Fibroblast of skin of right quadriceps (primary cell): ENCODE measurements at regions not wholly inside any gene's neighbourhood (a gene's known extent, or its start where the extent isn't known, plus 50 kb on each side); places are given as distances from the start of the nearest gene placed in this dataset.
"Not testable (repeated sequence)": the region's sequence is repeated elsewhere in the genome, so short reads cannot be mapped to it uniquely, and the experiment has no call there.

Experiments
- DNase-seq: peaks from one replicate; pipeline ENCODE4 v3.0.0-alpha.2; 2013

DNA sequence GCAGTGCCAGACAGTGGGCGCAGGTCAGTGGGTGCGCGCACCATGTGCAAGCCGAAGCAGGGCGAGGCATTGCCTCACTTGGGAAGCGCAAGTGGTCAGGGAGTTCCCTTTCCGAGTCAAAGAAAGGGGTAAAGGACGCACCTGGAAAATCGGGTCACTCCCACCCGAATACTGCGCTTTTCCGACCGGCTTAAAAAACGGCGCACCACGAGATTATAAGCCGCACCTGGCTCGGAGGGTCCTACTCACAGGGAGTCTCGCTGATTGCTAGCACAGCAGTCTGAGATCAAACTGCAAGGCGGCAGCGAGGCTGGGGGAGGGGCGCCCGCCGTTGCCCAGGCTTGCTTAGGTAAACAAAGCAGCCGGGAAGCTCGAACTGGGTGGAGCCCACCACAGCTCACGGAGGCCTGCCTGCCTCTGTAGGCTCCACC is 77.9 kb downstream of the NR4A2 start:
- not testable (repeated sequence) for DNase-seq

DNA sequence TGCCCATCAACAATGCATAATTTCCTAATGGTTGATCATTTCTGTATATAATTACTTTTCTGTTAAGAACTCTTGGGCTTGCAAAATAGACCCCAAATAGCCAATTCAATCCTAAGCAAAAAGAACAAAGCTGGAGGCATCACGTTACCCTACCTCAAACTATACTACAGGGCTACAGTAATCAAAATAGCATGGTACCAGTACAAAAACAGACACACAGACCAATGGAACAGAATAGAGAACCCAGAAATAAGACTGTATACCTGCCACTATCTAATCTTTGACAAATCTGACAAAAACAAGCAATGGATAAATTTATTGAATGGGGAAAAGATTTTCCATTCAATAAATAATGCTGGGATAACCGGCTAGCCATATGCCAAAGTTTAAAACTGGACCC is 78.8 kb downstream of the NR4A2 start:
- no peak for DNase-seq

DNA sequence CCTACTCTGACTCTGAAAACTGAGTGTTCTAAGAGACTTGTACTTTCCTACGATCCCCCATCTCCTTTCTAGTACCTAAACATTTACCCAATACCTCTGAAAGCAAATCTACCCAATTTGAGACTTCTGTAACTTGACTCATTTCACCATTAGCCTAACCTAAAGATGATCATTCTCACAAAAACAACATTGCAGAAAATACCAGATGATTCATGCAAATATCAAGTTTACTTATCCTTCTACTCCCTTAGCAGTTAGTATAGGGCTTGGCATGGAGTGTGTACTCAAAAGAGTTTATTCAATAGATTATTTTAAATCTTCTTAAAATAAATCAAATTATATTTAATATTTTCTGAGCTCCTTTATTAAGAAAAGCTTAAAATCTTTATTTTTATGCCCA is 89.6 kb downstream of the NR4A2 start:
- DNase-seq: no peak

DNA sequence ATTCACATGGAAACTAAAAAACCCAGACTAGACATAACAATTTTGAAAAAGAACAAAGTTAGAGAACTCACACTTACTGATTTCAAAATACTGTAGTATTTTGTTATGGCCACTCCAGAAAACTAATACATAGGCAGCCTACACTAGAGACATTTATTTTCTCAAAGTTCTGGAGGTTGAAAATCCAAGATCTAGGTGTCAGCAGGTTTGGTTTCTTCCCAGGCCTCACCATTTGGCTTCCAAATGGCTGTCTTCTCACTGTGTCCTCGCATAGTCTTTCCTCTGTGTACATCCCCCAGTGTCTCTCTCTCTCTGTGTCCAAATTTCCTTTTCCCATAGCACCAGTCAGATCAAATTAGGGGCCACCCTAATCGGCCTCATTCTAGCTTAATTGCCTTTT is 95.0 kb downstream of the NR4A2 start:
- no peak for DNase-seq

DNA sequence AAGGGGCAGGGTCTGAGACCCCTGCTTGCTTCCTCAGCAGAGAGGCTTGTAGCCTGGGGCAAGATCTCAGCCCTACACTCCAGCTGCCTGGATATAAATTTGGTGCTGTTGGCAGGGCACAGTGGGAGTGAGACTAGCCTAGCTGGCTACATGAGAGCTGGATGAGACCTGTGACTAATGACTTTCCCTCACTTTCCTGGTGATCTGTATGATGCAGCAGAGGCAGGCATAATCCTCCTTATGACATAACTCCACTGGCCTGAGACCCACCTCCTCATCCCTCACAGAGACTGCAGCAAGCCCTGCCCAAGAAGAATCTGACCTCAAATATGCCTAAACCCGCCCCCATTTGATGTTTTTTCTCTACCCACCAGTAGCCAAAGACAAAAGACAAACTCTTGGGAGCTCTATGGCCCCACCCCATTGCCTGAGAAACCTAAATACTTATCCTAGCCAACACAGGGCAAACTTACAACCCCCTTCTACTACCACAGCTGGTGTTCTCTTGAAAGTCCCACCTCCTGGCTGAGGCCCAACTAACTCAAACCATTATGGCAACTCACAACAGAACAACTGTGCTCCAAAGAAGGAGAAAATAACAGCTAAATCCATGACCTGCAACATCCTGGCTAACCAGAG is 102.7 kb downstream of the NR4A2 start:
- DNase-seq: no peak

DNA sequence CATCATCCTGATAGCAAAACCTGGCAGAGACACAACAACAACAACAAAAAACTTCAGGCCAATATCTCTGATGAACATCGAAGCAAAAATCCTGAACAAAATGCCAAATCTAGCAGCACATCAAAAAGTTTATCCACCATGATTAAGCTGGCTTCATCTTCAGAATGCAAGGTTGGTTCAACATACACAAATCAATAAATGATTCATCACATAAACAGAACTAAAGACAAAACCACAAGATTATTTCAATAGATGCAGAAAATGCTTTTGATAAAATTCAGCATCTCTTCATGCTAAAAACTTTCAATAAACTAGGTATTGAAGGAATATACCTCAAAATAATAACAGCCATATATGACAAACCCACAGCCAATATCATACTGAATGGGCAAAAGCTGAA is 109.2 kb downstream of the NR4A2 start:
- not testable (repeated sequence) for DNase-seq

DNA sequence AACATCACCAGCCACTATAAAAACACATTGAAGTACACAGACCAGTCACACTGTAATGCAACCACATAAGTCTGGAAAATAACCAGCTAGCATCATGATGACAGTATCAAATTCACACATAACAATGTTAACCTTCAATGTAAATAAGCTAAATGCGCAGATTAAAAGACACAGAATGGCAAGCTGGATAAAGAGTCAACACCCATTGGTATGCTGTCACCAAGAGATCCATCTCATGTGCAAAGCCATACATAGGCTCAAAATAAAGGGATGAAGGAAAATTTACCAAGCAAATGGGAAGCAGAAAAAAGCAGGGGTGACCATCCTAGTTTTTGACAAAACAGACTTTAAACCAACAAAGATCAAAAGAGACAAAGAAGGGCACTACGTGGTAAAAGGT is 110.8 kb downstream of the NR4A2 start:
- no peak for DNase-seq

DNA sequence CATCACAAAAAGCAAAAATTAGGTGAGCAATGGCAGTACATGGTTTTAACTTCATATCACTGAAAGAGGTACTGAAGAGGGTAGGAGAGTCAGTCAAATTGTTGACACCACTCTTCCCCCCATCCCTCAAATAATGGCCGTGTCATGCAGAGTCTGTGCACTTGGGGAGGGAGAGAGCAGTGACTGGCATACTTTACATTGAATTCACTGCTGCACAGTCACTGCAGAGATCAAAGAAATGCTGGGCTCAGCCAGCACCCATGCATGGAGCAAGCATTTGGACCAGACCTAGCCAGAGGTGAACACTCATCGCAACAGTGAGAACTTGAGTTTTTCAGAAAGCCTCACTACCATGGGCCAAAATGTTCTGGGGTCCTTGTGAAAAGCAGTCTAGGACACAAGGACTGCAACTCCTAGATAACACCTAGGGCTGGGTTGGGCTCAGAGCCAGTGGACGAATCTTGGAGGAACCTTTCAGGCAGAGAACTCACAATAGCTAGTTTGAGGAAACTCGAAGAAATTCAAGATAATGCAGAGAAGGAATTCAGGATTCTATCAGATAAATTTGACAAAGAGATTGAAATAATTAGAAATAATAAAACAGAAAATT is 112.9 kb downstream of the NR4A2 start:
- no peak for DNase-seq

DNA sequence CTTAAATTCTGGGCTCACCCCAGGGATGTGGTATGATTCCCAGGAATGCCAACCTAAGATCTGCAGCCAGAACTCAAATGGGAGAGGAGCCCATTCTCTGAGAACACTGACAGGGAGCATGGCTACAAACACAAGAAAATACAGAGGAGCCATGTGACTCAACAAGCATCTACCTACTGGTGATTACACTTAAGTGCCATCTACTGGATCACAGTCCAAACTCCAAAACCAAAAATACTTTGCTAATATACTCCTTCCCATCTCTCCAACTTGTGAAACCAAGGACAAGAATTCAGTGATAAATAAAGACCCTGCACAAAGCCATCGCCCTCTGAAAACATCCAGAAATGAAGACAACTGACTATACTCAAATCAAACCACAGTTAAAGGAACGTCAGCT is 116.9 kb downstream of the NR4A2 start:
- DNase-seq: no peak

DNA sequence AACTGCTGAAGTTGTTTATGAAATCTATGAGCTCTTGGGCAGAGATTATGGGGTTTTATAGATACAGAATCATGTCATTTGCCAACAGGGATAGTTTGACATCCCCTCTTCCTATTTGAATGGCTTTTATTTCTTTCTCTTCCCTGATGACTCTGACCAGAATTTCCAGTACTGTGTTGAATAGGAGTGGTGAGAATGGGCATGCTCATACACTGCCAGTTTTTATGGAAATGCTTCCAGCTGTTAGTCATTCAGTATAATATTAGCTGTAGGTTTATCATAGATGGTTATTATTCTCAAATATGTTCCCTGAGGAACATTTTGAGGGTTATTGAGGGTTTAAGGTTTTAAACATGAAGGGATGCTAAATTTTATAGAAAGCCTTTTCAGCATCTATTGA is 121.2 kb downstream of the NR4A2 start:
- DNase-seq: no peak

DNA sequence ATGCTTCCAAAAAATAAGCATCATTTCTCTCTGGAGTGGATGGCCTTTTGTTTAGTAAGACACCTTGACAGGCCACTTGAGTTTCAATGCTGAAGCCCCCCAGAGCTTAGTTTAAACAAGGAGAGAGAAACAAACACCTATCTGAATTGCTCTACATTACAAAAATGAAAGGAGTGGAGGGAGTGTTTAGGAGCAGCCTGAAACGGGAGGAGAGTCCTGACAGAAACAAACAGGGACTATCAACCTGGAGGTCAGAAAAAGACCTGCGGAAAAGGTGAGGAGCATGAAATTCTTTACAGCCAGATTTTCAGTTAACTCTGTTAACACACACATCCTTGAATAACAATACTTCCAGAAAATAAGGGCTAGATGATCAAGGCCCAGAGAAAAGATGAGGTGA is 126.2 kb downstream of the NR4A2 start:
- no peak for DNase-seq

DNA sequence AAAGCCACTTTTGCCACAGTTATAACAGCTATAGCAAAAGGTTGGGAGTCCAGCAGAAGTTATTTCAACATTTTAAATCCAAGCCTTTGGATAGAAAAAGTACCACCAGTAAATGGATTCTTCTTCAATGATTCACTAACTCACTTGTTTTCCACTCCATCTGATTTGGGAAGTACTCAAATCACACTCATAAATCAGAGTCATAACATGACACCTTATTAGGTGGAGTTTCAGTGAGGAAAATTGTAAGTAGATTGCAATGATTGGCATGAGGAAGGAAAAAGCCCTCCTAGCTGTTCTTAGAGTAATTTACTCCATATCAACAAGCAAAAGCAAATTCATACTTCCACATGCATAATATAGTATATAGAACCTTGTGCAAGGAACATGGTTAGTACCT is 132.9 kb downstream of the NR4A2 start:
- no peak for DNase-seq

DNA sequence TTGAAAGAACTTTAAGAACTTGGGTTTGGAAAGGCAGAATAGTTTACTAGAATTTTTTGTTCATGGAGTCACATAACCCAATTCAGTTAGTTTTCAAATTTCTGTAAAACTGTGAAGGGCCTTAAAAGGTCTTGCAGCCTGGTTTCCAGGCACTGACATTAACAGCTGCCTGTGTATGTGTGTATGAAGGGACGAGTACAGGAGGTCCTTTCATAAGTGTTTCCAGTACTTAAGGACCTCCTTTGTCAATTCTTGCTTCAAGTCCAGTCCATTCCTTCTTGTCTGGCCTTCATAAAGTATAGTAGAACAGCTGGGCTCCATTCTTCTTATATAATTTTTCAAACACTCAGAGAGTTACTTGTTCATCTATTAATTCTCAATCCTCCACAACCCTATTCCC is 136.5 kb downstream of the NR4A2 start:
- no peak for DNase-seq

DNA sequence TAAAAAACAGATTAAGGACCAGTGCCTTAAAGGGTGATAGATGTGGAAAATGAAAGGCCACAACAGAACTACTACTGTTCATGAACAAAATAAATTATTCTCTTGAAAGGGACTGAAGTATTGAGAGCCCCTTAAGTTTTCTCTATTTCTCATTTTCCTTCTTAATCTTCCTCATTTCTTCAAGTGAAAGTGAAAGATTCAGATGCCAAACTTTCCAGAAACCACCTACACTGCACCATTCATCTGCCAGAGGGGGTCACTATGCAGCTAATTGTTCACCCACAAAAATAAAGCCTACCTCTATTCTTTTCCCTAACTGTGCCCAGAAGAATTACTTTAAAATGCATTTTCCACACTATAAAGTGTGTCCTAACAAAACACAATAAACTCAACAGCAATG is 140.1 kb downstream of the NR4A2 start:
- no peak for DNase-seq

DNA sequence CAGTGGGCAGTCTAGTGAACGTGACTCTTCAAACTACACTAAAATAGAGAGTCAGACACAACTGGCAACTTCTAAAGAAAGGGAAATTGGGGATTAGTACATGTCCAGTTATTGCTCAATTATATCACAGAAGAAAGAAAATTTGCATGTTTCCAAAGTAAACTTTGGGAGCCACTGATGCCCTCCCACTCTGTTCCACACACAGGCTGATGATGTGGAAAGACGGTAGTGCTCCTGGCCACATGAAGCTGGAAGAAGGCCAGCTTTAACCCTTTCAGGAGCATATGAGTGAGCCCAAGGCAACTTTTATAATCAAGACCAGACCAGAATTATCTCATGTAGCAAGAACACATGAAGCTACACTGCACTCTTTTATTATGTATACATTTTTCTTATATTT is 141.0 kb downstream of the NR4A2 start:
- DNase-seq: peak; percentile 29

DNA sequence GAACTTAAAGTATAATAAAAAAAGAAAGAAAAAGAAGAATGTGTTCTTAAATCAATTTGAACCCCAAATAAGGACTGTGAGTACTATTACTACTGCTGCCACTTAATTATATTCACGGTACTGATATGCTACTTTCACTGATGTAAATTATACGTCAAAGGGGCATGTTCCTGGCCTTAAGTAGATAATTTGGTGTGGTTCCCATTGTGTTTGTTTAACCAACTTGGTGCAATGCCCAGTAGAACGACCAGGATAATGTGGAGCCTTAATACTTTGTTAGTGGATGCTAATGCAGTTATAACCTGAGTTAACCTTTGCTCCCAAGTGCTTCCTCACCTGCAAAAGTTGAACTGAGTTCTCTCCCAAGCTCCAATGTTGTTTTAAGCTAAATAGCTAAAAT is 142.0 kb downstream of the NR4A2 start:
- DNase-seq: no peak

DNA sequence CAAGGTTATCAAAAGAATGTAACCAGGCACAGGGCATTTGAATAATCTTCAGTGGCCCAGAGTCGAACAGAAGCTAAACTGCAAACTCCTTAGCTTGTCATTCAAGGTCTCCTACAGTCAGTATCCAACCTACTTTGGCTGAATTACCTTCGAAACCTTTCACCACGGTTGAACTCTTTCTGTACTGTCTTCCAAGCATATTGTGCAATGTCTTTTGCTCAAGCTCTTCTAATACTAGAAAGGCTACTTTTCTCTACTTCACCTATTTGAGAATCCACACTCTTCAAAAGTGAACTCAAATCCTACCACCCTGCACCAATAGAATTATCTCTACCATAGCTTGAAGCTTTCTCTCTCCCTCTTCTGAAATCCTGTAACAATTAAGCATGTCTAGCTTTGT is 142.9 kb downstream of the NR4A2 start:
- no peak for DNase-seq

DNA sequence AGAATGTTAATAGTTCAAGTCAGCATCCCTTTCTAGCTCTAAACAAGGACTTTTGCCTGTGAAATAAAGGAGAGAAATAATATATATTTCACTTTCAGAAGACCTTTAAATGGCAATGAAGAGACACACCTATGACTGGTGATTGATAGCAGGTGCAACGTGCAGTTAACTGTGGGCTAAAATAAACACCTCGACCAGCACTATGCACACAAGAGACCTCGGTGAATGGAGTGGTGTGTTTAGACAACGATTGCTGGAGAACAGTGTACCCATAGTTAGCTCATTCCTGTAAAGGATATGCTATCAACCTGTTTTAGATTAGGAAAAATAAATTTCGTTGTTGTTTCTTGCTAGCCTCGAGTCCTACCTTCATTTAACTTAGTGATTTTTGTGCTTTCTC is 143.4 kb downstream of the NR4A2 start:
- no peak for DNase-seq

DNA sequence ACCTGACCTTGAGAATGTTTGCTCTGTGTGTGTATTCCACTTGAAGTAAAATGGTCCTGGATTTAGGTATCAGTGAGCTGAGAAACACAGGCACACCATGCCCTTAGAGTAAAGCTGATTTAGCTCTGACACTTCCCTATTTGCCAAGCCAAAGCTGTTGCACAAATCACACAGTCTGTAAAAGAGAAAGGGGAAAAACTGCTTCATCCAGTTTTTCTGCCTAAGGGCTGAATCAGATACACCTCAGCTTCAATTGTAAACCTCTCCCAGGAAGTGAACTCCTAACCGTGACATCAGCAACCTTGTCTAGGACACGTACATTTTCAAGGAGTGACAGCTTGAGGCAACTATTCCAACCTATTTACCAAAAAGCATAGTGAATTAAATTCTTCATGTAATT is 150.4 kb downstream of the NR4A2 start:
- no peak for DNase-seq

DNA sequence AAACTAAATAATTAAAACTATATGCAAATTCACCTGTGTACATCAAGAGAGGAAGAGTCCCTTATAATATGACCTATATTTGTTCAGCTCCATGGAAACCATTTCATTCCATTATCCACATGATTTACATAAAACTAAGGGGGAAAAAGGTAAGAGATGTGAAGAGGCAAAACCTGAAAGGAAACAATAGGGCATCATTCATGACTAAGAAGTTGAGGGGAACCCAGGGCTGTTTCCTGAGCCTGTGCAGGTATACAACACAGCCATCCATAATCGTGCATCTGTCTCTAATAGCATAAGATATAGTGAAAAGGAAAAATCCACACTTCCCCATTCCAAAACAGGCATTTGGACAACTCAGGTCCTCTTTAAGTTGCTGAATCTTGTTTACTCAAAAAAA is 151.3 kb downstream of the NR4A2 start:
- no peak for DNase-seq

DNA sequence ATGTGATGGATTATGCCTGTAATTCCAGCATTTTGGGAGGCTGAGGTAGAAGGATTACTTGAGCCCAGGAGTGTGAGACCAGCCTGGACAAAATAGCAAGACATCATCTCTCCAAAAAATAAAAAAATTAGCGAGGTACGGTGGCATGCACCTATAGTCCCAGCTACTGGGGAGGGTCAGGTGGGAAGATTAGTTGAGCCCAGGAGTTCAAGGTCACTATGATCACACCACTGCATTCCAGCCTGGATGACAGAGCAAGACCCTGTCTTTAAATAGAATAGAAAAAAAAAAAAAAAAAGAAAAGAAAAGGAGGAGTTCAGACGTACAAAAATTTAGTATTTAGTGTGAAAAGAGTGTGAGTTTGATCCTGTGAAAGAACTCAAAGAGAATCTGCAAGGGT is 154.9 kb downstream of the NR4A2 start:
- no peak for DNase-seq

DNA sequence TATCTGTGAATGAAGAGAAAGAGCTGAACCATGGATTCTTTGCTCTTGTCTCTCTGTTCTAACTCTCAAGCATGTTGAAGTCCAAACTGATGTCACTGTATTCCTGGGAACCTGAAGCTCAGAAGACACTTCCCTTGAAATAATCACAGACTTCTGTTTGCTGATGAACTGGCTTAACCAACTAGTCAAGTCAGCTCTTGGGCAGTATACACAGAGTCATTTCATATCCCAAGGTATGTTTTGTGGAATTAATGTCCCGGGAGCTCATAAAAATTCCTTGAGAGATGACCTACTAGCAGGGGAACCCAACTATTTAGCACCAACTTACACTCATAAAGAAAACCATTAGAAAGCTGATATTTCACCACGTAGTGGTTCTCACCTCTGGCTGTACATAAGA is 156.6 kb downstream of the NR4A2 start:
- DNase-seq: no peak

DNA sequence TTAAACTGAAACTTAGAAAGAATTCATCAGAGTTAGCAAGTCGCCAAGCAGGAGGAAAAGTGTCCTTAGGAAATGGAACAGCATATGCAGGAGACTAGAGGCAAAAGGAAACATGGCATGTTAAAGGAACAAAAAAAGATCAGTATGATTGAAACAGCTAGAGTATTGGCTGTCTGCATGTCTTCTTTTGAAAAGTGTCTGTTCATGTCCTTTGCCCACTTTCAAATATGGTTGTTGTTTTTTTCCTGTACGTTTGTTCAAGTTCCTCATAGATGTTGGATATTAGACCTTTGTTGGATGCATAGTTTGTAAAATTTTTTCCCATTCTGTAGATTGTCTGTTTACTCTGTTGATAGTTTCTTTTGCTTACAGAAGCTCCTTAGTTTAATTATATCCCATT is 161.6 kb downstream of the NR4A2 start:
- DNase-seq: no peak

DNA sequence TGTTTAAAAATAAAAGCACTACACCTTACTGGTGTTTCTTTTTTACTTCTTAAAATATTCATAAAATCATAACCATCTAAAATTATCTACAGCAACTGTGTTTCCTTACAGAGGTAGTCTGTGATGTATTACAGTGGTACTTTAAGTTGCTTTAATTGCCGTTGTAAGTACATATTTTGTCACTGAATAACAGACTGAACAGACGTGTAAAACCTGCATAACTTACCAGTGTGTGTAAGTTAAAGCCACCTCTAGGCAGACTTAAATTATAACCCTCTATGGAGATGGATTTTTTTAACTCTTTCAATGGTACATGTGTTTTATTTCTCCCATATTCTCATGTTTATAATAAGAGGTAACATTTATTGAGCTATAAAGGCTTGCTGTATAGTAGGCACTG is 166.8 kb downstream of the NR4A2 start:
- no peak for DNase-seq

DNA sequence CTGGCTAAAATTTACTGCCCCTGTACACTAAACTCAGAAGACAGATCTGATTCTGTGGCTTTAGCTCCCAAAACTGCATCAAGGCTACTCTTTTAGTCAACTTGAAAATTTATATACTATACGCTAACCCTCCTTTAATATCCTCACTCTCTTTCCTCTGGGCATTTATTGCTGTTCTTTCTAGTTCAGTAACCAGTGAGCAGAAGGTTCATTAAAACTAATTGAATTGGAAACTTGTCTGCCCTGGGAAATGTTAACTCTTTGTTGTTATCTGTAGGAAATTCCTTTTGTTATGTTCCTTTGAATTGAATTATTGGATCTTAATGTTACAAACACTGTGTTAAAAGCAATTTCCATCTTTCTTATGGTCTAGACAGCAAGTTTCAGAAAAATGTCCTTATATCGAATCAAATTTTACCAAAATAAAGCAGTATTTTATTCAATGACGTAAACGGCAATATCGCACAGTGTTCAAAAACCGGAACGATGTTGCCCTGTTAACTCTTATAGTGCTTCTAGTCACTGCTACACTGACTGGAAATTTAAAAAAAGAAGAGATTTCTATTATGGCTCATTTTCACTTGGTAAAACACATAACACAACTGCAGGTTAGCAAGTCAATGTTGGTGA is 168.3 kb downstream of the NR4A2 start:
- DNase-seq: no peak
